ENCODE measurements at regions not wholly inside any gene's neighbourhood (a gene's known extent, or its start where the extent isn't known, plus 50 kb on each side); places are given as distances from the start of the nearest gene placed in this dataset.

DNA sequence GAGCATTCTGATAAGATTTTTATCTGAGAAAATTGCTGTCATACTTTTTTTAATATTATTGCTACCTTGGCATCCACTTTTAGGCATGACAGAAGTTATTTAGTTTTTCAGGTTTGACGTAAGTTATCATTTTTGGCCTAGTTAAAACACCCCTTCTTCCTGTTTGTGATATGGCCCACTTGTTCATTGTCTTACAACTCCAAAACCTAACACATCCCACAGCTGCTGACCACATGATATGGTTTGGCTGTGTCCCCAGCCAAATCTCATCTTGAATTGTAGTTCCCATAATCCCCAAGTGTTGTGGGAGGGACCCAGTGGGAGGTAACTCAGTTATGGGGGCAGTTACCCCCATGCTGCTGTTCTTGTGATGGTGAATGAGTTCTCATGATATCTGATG is 388.1 kb downstream of the SLC4A3 start:
- TF ChIP-seq, protein P1, sequence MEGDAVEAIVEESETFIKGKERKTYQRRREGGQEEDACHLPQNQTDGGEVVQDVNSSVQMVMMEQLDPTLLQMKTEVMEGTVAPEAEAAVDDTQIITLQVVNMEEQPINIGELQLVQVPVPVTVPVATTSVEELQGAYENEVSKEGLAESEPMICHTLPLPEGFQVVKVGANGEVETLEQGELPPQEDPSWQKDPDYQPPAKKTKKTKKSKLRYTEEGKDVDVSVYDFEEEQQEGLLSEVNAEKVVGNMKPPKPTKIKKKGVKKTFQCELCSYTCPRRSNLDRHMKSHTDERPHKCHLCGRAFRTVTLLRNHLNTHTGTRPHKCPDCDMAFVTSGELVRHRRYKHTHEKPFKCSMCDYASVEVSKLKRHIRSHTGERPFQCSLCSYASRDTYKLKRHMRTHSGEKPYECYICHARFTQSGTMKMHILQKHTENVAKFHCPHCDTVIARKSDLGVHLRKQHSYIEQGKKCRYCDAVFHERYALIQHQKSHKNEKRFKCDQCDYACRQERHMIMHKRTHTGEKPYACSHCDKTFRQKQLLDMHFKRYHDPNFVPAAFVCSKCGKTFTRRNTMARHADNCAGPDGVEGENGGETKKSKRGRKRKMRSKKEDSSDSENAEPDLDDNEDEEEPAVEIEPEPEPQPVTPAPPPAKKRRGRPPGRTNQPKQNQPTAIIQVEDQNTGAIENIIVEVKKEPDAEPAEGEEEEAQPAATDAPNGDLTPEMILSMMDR (IDR thresholded peaks at IDR 0.05), result no peak
- no peak for TF ChIP-seq ZFX (IDR thresholded peaks at IDR 0.05; ENCODE audit: borderline replicate concordance)

Data from 22Rv1 (cell line).